ENCODE measurements at regions not wholly inside any gene's neighbourhood (a gene's known extent, or its start where the extent isn't known, plus 50 kb on each side); places are given as distances from the start of the nearest gene placed in this dataset.
"Not testable (repeated sequence)": the region's sequence is repeated elsewhere in the genome, so short reads cannot be mapped to it uniquely, and the experiment has no call there.

- Histone ChIP-seq H3K27me3 (no peaks in the 10 kb centered on the region), H3K27ac (no peak overlapping the region), H3K36me3 (no peaks in the 10 kb centered on the region), H3K4me1 (no peaks in the 10 kb centered on the region), H3K4me3 (no peak overlapping the region), H3K9me3 (no peaks in the 10 kb centered on the region)
- TF ChIP-seq CTCF (IDR thresholded peaks at IDR 0.05) (peak; percentile 58 to 74 (median 68)), POLR2A (IDR thresholded peaks at IDR 0.05) (no peak)
- no peak for DNase-seq
- intact Hi-C loops (cut with DNase I; ENCODE audit: low total_unique reads): no loop called here
These were observed 85.4 kb upstream of the PRSS16 start for GRCh38 chr6:27161946-27162603.

- Histone ChIP-seq H3K4me1 (no peaks in the 10 kb centered on the region), H3K4me3 (no peak overlapping the region), H3K9me3 (no peaks in the 10 kb centered on the region), H3K27me3 (no peaks in the 10 kb centered on the region), H3K36me3 (no peaks in the 10 kb centered on the region), H3K27ac (no peak overlapping the region)
- TF ChIP-seq POLR2A (IDR thresholded peaks at IDR 0.05) (no peak), CTCF (IDR thresholded peaks at IDR 0.05) (no peak)
- intact Hi-C loops (cut with DNase I; ENCODE audit: low total_unique reads): no loop called here
- no peak for DNase-seq
These were observed 83.7 kb upstream of the PRSS16 start for GRCh38 chr6:27163834-27164233.

GRCh38 chr6:27168108-27168507, 79.4 kb upstream of the PRSS16 start:
- Histone ChIP-seq H3K9me3 (no peaks in the 10 kb centered on the region), H3K4me3 (no peak overlapping the region), H3K4me1 (no peaks in the 10 kb centered on the region), H3K27ac (no peak overlapping the region), H3K27me3 (no peaks in the 10 kb centered on the region), H3K36me3 (no peaks in the 10 kb centered on the region)
- TF ChIP-seq POLR2A (IDR thresholded peaks at IDR 0.05) (no peak), CTCF (IDR thresholded peaks at IDR 0.05) (no peak)
- intact Hi-C loops (cut with DNase I; ENCODE audit: low total_unique reads): no loop called here
- DNase-seq: no peak

- intact Hi-C loops (cut with DNase I; ENCODE audit: low total_unique reads): no loop called here
These were observed 78.7 kb upstream of the PRSS16 start for GRCh38 chr6:27168586-27169443.

GRCh38 chr6:27172524-27173231, 74.8 kb upstream of the PRSS16 start:
- H3K27me3 ChIP-seq, H3K27ac ChIP-seq, DNase-seq, H3K4me1 ChIP-seq, H3K4me3 ChIP-seq, H3K36me3 ChIP-seq, H3K9me3 ChIP-seq: not testable (repeated sequence)
- intact Hi-C loops (cut with DNase I; ENCODE audit: low total_unique reads): loop anchor here (10.0 kb wide), 1 partner anchor 582 kb away; no protein-coding TSS in a partner anchor

More at GRCh38 chr6:27168586-27169443, 78.7 kb upstream of the PRSS16 start:
- H3K36me3 ChIP-seq: no peaks in the 10 kb centered on the region
- H3K27me3 ChIP-seq: no peaks in the 10 kb centered on the region
- no peak overlapping the region for H3K27ac ChIP-seq
- no peak overlapping the region for H3K4me3 ChIP-seq
- no peaks in the 10 kb centered on the region for H3K4me1 ChIP-seq
- DNase-seq: no peak
- TF ChIP-seq POLR2A (IDR thresholded peaks at IDR 0.05) (no peak), CTCF (IDR thresholded peaks at IDR 0.05) (no peak)
- H3K9me3 ChIP-seq: no peaks in the 10 kb centered on the region

GRCh38 chr6:27173232-27173601, 74.3 kb upstream of the PRSS16 start:
- not testable (repeated sequence) for H3K27me3 ChIP-seq, H3K36me3 ChIP-seq, H3K4me3 ChIP-seq, H3K27ac ChIP-seq, H3K9me3 ChIP-seq, H3K4me1 ChIP-seq, DNase-seq
- intact Hi-C loops (cut with DNase I; ENCODE audit: low total_unique reads): loop anchor here (10.0 kb wide), 1 partner anchor 582 kb away; no protein-coding TSS in a partner anchor

Measured in uterus (tissue), 3 donors.